ENCODE measurements at regions not wholly inside any gene's neighbourhood (a gene's known extent, or its start where the extent isn't known, plus 50 kb on each side); places are given as distances from the start of the nearest gene placed in this dataset.

- Histone ChIP-seq H3K9ac (ENCODE audit: low read depth in 1 of 2, low read length in 2 of 2) (no peak overlapping the region), H3K27me3 (ENCODE audit: control insufficient read depth in 4 of 4, insufficient read depth in 4 of 4, low read length in 3 of 4) (no peaks in the 10 kb centered on the region), H3K4me1 (ENCODE audit: control insufficient read depth in 4 of 4, insufficient read depth in 4 of 4, low read length in 3 of 4) (peaks cover 9 to 50% (median 40%) of the 10 kb centered on the region in 4 donors), H3K9me3 (ENCODE audit: control insufficient read depth in 4 of 4, low read length in 3 of 4) (no peaks in the 10 kb centered on the region), H3K27ac (ENCODE audit: low read depth in 1 of 2, low read length in 2 of 2) (no peak overlapping the region), H3K4me3 (ENCODE audit: low read depth in 1 of 3, low read length in 3 of 3) (no peak overlapping the region), H3K36me3 (ENCODE audit: control insufficient read depth in 4 of 4, insufficient read depth in 3 of 4, low read depth in 1 of 4, low read length in 3 of 4) (no peaks in the 10 kb centered on the region)
- DNase-seq (ENCODE audit: low spot score) = no peak
- WGBS = 52% methylated on average over 9 of the region's 9 CpGs
- TF ChIP-seq SP1 (IDR thresholded peaks at IDR 0.05) (peak; percentile 37), ATF3 (IDR thresholded peaks at IDR 0.05) (no peak), JUND (IDR thresholded peaks at IDR 0.05) (no peak), RAD21 (IDR thresholded peaks at IDR 0.05) (peak in 1 of 2 donors; percentile 13), HNF4A (conservative IDR thresholded peaks at IDR 0.05) (peak; percentile 86 to 87), GABPA (IDR thresholded peaks at IDR 0.05 in 1 of 2, conservative IDR thresholded peaks at IDR 0.05 in 1 of 2) (no peak), EGR1 (IDR thresholded peaks at IDR 0.05; ENCODE audit: low read depth in 2 of 2) (no peak), TAF1 (conservative IDR thresholded peaks at IDR 0.05) (no peak), RXRA (IDR thresholded peaks at IDR 0.05) (peak in 1 of 2 donors; percentile 11)
Observed at GRCh38 chr2:39515273-39515896, 78.3 kb upstream of the MAP4K3 start.

GRCh38 chr2:39515897-39516346, 78.8 kb upstream of the MAP4K3 start:
- H3K4me3 ChIP-seq (ENCODE audit: low read depth in 1 of 3, low read length in 3 of 3) = no peak overlapping the region
- TF ChIP-seq HNF4A (conservative IDR thresholded peaks at IDR 0.05) = no peak
- no peak for TF ChIP-seq EGR1 (IDR thresholded peaks at IDR 0.05; ENCODE audit: low read depth in 2 of 2)
- no peak for TF ChIP-seq NR2F2 (IDR thresholded peaks at IDR 0.05)
- no peak for TF ChIP-seq YY1 (IDR thresholded peaks at IDR 0.05)
- TF ChIP-seq SP1 (IDR thresholded peaks at IDR 0.05) = no peak
- no peak for TF ChIP-seq CTCF (IDR thresholded peaks at IDR 0.05; ENCODE audit: low read depth, low read length, missing input control)
- H3K9me3 ChIP-seq (ENCODE audit: control insufficient read depth in 4 of 4, low read length in 3 of 4) = no peaks in the 10 kb centered on the region
- no peaks in the 10 kb centered on the region for H3K36me3 ChIP-seq (ENCODE audit: control insufficient read depth in 4 of 4, insufficient read depth in 3 of 4, low read depth in 1 of 4, low read length in 3 of 4)
- DNase-seq (ENCODE audit: low spot score) = no peak
- H3K9ac ChIP-seq (ENCODE audit: low read depth in 1 of 2, low read length in 2 of 2) = no peak overlapping the region
- no peaks in the 10 kb centered on the region for H3K27me3 ChIP-seq (ENCODE audit: control insufficient read depth in 4 of 4, insufficient read depth in 4 of 4, low read length in 3 of 4)
- WGBS = 59% methylated on average over 6 of the region's 6 CpGs
- peaks cover 9 to 50% (median 40%) of the 10 kb centered on the region in 4 donors for H3K4me1 ChIP-seq (ENCODE audit: control insufficient read depth in 4 of 4, insufficient read depth in 4 of 4, low read length in 3 of 4)
- H3K27ac ChIP-seq (ENCODE audit: low read depth in 1 of 2, low read length in 2 of 2) = no peak overlapping the region

- WGBS = 55% methylated on average over 8 of the region's 8 CpGs
- Histone ChIP-seq H3K27ac (ENCODE audit: low read depth in 1 of 2, low read length in 2 of 2) (no peak overlapping the region), H3K9ac (ENCODE audit: low read depth in 1 of 2, low read length in 2 of 2) (no peak overlapping the region), H3K9me3 (ENCODE audit: control insufficient read depth in 4 of 4, low read length in 3 of 4) (peaks cover 0 to 2% (median 2%) of the 10 kb centered on the region in 4 donors), H3K4me1 (ENCODE audit: control insufficient read depth in 4 of 4, insufficient read depth in 4 of 4, low read length in 3 of 4) (peaks cover 6 to 48% (median 40%) of the 10 kb centered on the region in 4 donors), H3K36me3 (ENCODE audit: control insufficient read depth in 4 of 4, insufficient read depth in 3 of 4, low read depth in 1 of 4, low read length in 3 of 4) (no peaks in the 10 kb centered on the region), H3K4me3 (ENCODE audit: low read depth in 1 of 3, low read length in 3 of 3) (no peak overlapping the region), H3K27me3 (ENCODE audit: control insufficient read depth in 4 of 4, insufficient read depth in 4 of 4, low read length in 3 of 4) (no peaks in the 10 kb centered on the region)
- TF ChIP-seq ATF3 (IDR thresholded peaks at IDR 0.05) (no peak), RAD21 (IDR thresholded peaks at IDR 0.05) (peak; percentile 55 to 72), CTCF (IDR thresholded peaks at IDR 0.05; ENCODE audit: low read depth, low read length, missing input control) (peak; percentile 24), REST (IDR thresholded peaks at IDR 0.05) (no peak), NR2F2 (IDR thresholded peaks at IDR 0.05) (peak; percentile 50), GABPA (IDR thresholded peaks at IDR 0.05 in 1 of 2, conservative IDR thresholded peaks at IDR 0.05 in 1 of 2) (no peak)
- DNase-seq (ENCODE audit: low spot score) = no peak
Observed at GRCh38 chr2:39516347-39517101, 79.4 kb upstream of the MAP4K3 start.
